ENCODE measurements at regions not wholly inside any gene's neighbourhood (a gene's known extent, or its start where the extent isn't known, plus 50 kb on each side); places are given as distances from the start of the nearest gene placed in this dataset.
A peak's percentile ranks its signal among the peaks of the same experiment; 100 is the strongest.

DNA sequence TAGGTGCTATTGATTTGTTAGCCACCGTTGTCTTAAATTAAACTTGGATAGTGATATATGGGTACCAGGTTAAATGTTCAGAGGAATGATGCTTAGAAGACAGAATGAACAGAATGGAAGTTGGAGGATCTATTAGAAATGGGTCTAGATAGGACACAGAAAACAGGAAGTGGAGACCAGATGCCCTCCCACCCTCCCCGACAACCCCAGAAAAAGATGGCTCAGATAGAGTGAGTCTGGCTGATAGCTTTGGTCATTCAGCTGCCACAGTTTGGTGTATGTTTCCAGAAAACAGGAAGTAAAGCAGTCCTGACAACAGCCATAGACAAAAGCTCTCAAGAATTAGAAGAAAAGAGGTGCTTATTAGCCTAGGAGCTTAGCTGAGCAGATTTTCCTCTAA lies 71.5 kb upstream of the DSG1 start:
- H3K27me3 Mint-ChIP-seq (ENCODE audit: insufficient read depth, low read depth, poor library complexity): peaks cover 6% of the 10 kb centered on the region
- Histone ChIP-seq H3K79me2 (replicated peaks; ENCODE audit: insufficient read depth) (no peaks in the 10 kb centered on the region), H4K20me1 (replicated peaks; ENCODE audit: insufficient read depth) (no peaks in the 10 kb centered on the region), H3K36me3 (ENCODE audit: insufficient read depth) (no peaks in the 10 kb centered on the region), H3F3A (replicated peaks; ENCODE audit: low read depth) (no peaks in the 10 kb centered on the region), H3K27ac (ENCODE audit: low read depth) (no peak overlapping the region), H3K4me3 (no peak overlapping the region), H2AFZ (0 out of 2 replicates have a peak overlapping the region, but pooled peaks have one; percentile 30), H3K9me2 (ENCODE audit: insufficient read depth) (no peaks in the 10 kb centered on the region), H3K27me3 (ENCODE audit: insufficient read depth) (no peaks in the 10 kb centered on the region), H3K4me1 (ENCODE audit: insufficient read depth) (peaks cover 19% of the 10 kb centered on the region), H3K4me2 (no peak overlapping the region)
- no peak overlapping the region for H3K4me3 Mint-ChIP-seq
- H3K9me3 Mint-ChIP-seq: no peaks in the 10 kb centered on the region
- no peak overlapping the region for H3K27ac Mint-ChIP-seq
- ATAC-seq (no peak), DNase-seq (ENCODE audit: low spot score) (no peak)
- peaks cover 46% of the 10 kb centered on the region for H3K4me1 Mint-ChIP-seq
- TF ChIP-seq, protein P1, sequence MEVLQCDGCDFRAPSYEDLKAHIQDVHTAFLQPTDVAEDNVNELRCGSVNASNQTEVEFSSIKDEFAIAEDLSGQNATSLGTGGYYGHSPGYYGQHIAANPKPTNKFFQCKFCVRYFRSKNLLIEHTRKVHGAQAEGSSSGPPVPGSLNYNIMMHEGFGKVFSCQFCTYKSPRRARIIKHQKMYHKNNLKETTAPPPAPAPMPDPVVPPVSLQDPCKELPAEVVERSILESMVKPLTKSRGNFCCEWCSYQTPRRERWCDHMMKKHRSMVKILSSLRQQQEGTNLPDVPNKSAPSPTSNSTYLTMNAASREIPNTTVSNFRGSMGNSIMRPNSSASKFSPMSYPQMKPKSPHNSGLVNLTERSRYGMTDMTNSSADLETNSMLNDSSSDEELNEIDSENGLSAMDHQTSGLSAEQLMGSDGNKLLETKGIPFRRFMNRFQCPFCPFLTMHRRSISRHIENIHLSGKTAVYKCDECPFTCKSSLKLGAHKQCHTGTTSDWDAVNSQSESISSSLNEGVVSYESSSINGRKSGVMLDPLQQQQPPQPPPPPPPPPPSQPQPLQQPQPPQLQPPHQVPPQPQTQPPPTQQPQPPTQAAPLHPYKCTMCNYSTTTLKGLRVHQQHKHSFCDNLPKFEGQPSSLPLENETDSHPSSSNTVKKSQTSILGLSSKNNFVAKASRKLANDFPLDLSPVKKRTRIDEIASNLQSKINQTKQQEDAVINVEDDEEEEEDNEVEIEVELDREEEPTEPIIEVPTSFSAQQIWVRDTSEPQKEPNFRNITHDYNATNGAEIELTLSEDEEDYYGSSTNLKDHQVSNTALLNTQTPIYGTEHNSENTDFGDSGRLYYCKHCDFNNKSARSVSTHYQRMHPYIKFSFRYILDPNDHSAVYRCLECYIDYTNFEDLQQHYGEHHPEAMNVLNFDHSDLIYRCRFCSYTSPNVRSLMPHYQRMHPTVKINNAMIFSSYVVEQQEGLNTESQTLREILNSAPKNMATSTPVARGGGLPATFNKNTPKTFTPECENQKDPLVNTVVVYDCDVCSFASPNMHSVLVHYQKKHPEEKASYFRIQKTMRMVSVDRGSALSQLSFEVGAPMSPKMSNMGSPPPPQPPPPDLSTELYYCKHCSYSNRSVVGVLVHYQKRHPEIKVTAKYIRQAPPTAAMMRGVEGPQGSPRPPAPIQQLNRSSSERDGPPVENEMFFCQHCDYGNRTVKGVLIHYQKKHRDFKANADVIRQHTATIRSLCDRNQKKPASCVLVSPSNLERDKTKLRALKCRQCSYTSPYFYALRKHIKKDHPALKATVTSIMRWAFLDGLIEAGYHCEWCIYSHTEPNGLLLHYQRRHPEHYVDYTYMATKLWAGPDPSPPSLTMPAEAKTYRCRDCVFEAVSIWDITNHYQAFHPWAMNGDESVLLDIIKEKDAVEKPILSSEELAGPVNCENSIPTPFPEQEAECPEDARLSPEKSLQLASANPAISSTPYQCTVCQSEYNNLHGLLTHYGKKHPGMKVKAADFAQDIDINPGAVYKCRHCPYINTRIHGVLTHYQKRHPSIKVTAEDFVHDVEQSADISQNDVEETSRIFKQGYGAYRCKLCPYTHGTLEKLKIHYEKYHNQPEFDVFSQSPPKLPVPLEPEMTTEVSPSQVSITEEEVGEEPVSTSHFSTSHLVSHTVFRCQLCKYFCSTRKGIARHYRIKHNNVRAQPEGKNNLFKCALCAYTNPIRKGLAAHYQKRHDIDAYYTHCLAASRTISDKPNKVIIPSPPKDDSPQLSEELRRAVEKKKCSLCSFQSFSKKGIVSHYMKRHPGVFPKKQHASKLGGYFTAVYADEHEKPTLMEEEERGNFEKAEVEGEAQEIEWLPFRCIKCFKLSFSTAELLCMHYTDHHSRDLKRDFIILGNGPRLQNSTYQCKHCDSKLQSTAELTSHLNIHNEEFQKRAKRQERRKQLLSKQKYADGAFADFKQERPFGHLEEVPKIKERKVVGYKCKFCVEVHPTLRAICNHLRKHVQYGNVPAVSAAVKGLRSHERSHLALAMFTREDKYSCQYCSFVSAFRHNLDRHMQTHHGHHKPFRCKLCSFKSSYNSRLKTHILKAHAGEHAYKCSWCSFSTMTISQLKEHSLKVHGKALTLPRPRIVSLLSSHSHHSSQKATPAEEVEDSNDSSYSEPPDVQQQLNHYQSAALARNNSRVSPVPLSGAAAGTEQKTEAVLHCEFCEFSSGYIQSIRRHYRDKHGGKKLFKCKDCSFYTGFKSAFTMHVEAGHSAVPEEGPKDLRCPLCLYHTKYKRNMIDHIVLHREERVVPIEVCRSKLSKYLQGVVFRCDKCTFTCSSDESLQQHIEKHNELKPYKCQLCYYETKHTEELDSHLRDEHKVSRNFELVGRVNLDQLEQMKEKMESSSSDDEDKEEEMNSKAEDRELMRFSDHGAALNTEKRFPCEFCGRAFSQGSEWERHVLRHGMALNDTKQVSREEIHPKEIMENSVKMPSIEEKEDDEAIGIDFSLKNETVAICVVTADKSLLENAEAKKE (CRISPR knock-in tag; IDR thresholded peaks at IDR 0.05): no peak
- TF ChIP-seq, protein P2, sequence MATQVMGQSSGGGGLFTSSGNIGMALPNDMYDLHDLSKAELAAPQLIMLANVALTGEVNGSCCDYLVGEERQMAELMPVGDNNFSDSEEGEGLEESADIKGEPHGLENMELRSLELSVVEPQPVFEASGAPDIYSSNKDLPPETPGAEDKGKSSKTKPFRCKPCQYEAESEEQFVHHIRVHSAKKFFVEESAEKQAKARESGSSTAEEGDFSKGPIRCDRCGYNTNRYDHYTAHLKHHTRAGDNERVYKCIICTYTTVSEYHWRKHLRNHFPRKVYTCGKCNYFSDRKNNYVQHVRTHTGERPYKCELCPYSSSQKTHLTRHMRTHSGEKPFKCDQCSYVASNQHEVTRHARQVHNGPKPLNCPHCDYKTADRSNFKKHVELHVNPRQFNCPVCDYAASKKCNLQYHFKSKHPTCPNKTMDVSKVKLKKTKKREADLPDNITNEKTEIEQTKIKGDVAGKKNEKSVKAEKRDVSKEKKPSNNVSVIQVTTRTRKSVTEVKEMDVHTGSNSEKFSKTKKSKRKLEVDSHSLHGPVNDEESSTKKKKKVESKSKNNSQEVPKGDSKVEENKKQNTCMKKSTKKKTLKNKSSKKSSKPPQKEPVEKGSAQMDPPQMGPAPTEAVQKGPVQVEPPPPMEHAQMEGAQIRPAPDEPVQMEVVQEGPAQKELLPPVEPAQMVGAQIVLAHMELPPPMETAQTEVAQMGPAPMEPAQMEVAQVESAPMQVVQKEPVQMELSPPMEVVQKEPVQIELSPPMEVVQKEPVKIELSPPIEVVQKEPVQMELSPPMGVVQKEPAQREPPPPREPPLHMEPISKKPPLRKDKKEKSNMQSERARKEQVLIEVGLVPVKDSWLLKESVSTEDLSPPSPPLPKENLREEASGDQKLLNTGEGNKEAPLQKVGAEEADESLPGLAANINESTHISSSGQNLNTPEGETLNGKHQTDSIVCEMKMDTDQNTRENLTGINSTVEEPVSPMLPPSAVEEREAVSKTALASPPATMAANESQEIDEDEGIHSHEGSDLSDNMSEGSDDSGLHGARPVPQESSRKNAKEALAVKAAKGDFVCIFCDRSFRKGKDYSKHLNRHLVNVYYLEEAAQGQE (IDR thresholded peaks at IDR 0.05; ENCODE audit: unreplicated experiment): no peak
- no peak for TF ChIP-seq ETS1 (IDR thresholded peaks at IDR 0.05)
- no peaks in the 10 kb centered on the region for H3K36me3 Mint-ChIP-seq (ENCODE audit: low read depth)
